Keratinocyte (primary cell): ENCODE measurements at regions not wholly inside any gene's neighbourhood (a gene's known extent, or its start where the extent isn't known, plus 50 kb on each side); places are given as distances from the start of the nearest gene placed in this dataset.

Experiments used
- DNase-seq: peaks from one replicate; pipeline ENCODE4 v3.0.0-alpha.2; 2011; ENCODE audit warnings: low read depth, missing footprints, low spot score
- FAIRE-seq: peaks from 2 replicates; lab custom pipeline; 2011; peaks lifted over from hg19 to GRCh38; lab: Jason Lieb, UNC
- H2AFZ ChIP-seq: 2 replicates; pipeline ENCODE4 v1.6.0; 2012; ENCODE audit warnings: low read length, control low read depth, inconsistent platforms; ENCODE audit not compliant: control insufficient read depth
- H3K27ac ChIP-seq: 2 replicates; pipeline ENCODE4 v1.5.1; 2011; ENCODE audit warnings: low read length; ENCODE audit not compliant: control insufficient read depth, insufficient read depth
- H3K27me3 ChIP-seq: 3 replicates; pipeline ENCODE4 v1.6.0; 2011; ENCODE audit warnings: low read length; ENCODE audit not compliant: control insufficient read depth, insufficient read depth; ENCODE audit errors: extremely low read depth
- H3K36me3 ChIP-seq, 2 experiments: 2 replicates in 1 of 2; 3 replicates in 1 of 2; pipeline ENCODE4 v1.5.1; 2011; ENCODE audit warnings: low read length in 2 of 2, mild to moderate bottlenecking in 1 of 2; ENCODE audit not compliant: control insufficient read depth in 2 of 2, insufficient read depth in 2 of 2; ENCODE audit errors: extremely low read depth in 1 of 2
- H3K4me1 ChIP-seq: 3 replicates; pipeline ENCODE4 v1.5.1; 2011; ENCODE audit warnings: low read length; ENCODE audit not compliant: control insufficient read depth, insufficient read depth; ENCODE audit errors: extremely low read depth
- H3K4me2 ChIP-seq: 3 replicates; pipeline ENCODE4 v1.6.0; 2011; ENCODE audit warnings: low read depth, low read length; ENCODE audit not compliant: control insufficient read depth, insufficient read depth; ENCODE audit errors: extremely low read depth
- H3K4me3 ChIP-seq, 3 experiments: fragments of 200-600 bp in 1 of 3; sonication (generic) in 1 of 3; 2 replicates in 2 of 3; 3 replicates in 1 of 3; pipeline ENCODE4 v1.5.1; 2011 to 2016; ENCODE audit warnings: low read length in 3 of 3, mild to moderate bottlenecking in 3 of 3, control low read depth in 2 of 3, inconsistent platforms in 1 of 3, low read depth in 1 of 3, mixed read lengths in 1 of 3, mixed run types in 1 of 3, moderate library complexity in 1 of 3; ENCODE audit not compliant: control insufficient read depth in 2 of 3, insufficient read depth in 2 of 3; ENCODE audit errors: extremely low read depth in 1 of 3
- H3K79me2 ChIP-seq: 2 replicates; pipeline ENCODE4 v1.6.0; 2012; ENCODE audit warnings: low read length; ENCODE audit not compliant: control insufficient read depth, insufficient read depth
- H3K9ac ChIP-seq: 3 replicates; pipeline ENCODE4 v1.6.0; 2011; ENCODE audit warnings: low read length; ENCODE audit not compliant: control insufficient read depth, insufficient read depth; ENCODE audit errors: extremely low read depth
- H3K9me1 ChIP-seq: 3 replicates; pipeline ENCODE4 v1.6.0; 2011; ENCODE audit warnings: low read length; ENCODE audit not compliant: control insufficient read depth, insufficient read depth; ENCODE audit errors: extremely low read depth
- H3K9me3 ChIP-seq: 2 replicates; pipeline ENCODE4 v1.5.1; 2012; ENCODE audit warnings: low read depth, low read length; ENCODE audit not compliant: control insufficient read depth
- H4K20me1 ChIP-seq: 3 replicates; pipeline ENCODE4 v1.6.0; 2011; ENCODE audit warnings: low read length; ENCODE audit not compliant: control insufficient read depth, insufficient read depth; ENCODE audit errors: extremely low read depth
- EZH2 ChIP-seq: IDR thresholded peaks from one replicate; pipeline ENCODE4 v1.6.1; 2012; ENCODE audit warnings: inconsistent platforms, mild to moderate bottlenecking, low read length, moderate library complexity
- dilution Hi-C: fragments of 300-500 bp; cut with MboI; formaldehyde crosslinking; loops from one replicate; pipeline ENCODE4 v1.7.0; 2020; ENCODE audit warnings: low sequenced_read_pairs; ENCODE audit not compliant: extremely low pct_ligation_motif_present
- TF ChIP-seq, protein P1 (sequence below), 3 experiments: IDR thresholded peaks in 1 of 3; conservative IDR thresholded peaks in 1 of 3; optimal IDR thresholded peaks in 1 of 3; 2 replicates in 2 of 3; 3 replicates in 1 of 3; pipeline versions ENCODE3 to v1.5.1; 2011; ENCODE audit warnings: low read length in 3 of 3, mild to moderate bottlenecking in 3 of 3, moderate library complexity in 2 of 3, control low read depth in 1 of 3, inconsistent platforms in 1 of 3; ENCODE audit not compliant: insufficient read depth in 2 of 3; ENCODE audit errors: extremely low read depth in 1 of 3

DNA sequence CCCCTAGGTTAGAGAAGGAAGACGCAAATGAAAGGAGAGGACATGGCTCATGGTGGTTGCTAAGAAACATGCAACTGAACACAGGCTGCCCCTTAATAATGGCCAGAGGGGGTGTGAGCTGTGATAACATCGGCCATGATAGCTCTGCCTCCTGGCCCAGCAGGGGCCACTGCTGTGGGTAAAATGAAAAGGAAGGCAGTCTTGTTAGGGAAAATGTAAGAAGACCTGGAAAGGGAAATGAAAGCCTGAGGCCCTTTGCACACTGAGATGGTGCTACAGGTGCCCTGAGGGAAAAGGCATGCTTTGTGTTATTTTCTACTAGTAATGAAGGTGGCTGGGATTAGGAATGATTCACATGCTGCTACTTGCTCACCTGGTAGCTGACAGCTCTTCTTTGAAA is 123.6 kb upstream of the MID1 start:
- dilution Hi-C loops: no loop called here
- Histone ChIP-seq H3K4me2 (no peak overlapping the region), H3K79me2 (no peaks in the 10 kb centered on the region), H4K20me1 (no peaks in the 10 kb centered on the region), H3K36me3 (no peaks in the 10 kb centered on the region), H3K4me3 (no peak overlapping the region), H2AFZ (no peak overlapping the region), H3K27ac (no peak overlapping the region), H3K27me3 (no peaks in the 10 kb centered on the region), H3K9me3 (no peaks in the 10 kb centered on the region), H3K4me1 (peaks cover 4% of the 10 kb centered on the region), H3K9me1 (no peaks in the 10 kb centered on the region), H3K9ac (no peak overlapping the region)
- TF ChIP-seq, protein P1, sequence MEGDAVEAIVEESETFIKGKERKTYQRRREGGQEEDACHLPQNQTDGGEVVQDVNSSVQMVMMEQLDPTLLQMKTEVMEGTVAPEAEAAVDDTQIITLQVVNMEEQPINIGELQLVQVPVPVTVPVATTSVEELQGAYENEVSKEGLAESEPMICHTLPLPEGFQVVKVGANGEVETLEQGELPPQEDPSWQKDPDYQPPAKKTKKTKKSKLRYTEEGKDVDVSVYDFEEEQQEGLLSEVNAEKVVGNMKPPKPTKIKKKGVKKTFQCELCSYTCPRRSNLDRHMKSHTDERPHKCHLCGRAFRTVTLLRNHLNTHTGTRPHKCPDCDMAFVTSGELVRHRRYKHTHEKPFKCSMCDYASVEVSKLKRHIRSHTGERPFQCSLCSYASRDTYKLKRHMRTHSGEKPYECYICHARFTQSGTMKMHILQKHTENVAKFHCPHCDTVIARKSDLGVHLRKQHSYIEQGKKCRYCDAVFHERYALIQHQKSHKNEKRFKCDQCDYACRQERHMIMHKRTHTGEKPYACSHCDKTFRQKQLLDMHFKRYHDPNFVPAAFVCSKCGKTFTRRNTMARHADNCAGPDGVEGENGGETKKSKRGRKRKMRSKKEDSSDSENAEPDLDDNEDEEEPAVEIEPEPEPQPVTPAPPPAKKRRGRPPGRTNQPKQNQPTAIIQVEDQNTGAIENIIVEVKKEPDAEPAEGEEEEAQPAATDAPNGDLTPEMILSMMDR (optimal IDR thresholded peaks at IDR 0.05 in 1 of 3, IDR thresholded peaks at IDR 0.05 in 1 of 3, conservative IDR thresholded peaks at IDR 0.05 in 1 of 3; ENCODE audit: extremely low read depth in 1 of 3, insufficient read depth in 2 of 3, low read length in 3 of 3): no peak
- no peak for TF ChIP-seq EZH2
- FAIRE-seq (no peak), DNase-seq (no peak)

DNA sequence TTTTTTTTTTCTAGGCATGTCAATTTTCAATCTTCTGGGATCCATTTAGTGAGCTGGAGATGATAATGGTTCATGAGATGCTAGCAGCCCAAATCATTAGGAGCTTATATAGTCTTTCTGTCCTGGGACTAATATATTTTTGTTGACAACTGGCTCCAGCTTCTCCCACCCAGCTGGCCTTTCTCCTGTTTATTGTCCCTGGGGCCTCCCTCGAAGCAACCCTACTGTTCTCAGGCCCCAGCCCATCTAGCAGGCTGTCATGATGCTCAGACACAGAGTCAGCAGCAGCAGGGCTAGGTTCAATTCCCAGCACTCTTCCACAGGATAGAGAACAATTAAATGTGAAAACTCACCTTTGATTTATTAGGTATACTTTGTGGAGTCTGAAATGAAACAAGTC is 127.6 kb upstream of the MID1 start:
- Histone ChIP-seq H3K9me1 (no peaks in the 10 kb centered on the region), H3K4me2 (no peak overlapping the region), H3K9ac (no peak overlapping the region), H4K20me1 (no peaks in the 10 kb centered on the region), H3K9me3 (no peaks in the 10 kb centered on the region), H3K4me1 (peaks cover 4% of the 10 kb centered on the region), H3K27me3 (no peaks in the 10 kb centered on the region), H3K27ac (no peak overlapping the region), H3K79me2 (no peaks in the 10 kb centered on the region), H3K4me3 (no peak overlapping the region), H3K36me3 (no peaks in the 10 kb centered on the region), H2AFZ (no peak overlapping the region)
- FAIRE-seq (no peak), DNase-seq (no peak)
- TF ChIP-seq, protein P1 (optimal IDR thresholded peaks at IDR 0.05 in 1 of 3, IDR thresholded peaks at IDR 0.05 in 1 of 3, conservative IDR thresholded peaks at IDR 0.05 in 1 of 3; ENCODE audit: extremely low read depth in 1 of 3, insufficient read depth in 2 of 3, low read length in 3 of 3): no peak
- no peak for TF ChIP-seq EZH2
- dilution Hi-C loops: no loop called here
